NK-92 treated with Interleukin-12 subunit alpha and Interleukin-12 subunit beta, amount 100 ng/mL, for 24 hours (cell line): ENCODE measurements at regions not wholly inside any gene's neighbourhood (a gene's known extent, or its start where the extent isn't known, plus 50 kb on each side); places are given as distances from the start of the nearest gene placed in this dataset.

Source experiments
- DNase-seq: peaks from one replicate; lab custom pipeline; 2025; lab: John Stamatoyannopoulos, UW

GRCh38 chr1:25104932-25105561, 127.3 kb downstream of the SYF2 start:
- no peak for DNase-seq

- DNase-seq = no peak
Measured at GRCh38 chr1:25103164-25103795, 129.0 kb downstream of the SYF2 start.

DNA sequence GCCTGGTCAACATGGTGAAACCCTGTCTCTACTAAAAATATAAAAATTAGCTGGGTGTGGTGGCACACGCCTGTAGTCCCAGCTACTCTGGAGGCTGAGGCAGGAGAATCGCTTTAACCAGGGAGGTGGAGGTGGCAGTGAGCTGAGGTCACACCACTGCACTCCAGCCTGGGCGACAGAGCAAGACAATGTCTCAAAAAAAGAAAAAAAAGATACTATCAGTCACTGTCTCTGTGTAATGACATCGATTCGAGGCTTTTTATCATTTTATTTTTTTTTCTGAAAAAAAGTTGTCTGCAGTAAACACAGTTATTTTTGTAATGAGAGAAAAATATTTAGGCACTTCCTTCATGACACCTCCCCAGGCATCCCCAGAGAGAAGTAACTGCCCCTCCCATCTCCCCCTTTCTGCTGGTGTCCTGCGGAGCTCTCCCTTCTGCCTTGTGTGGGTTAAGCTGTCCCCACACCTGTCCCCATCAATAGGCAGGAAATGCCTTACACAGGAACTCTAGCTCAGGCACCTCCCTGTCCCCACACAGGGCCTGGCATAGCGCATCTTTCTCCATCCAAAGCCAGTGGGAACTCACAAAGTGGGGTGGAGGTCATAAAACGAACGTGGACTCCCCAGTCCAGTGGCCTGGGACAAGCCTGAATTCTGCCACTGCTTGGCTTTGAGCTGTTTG, 132.0 kb downstream of the SYF2 start:
- DNase-seq = no peak

- DNase-seq = peak; percentile 64
Measured at GRCh38 chr1:25099343-25099951, 132.9 kb downstream of the SYF2 start.

DNA sequence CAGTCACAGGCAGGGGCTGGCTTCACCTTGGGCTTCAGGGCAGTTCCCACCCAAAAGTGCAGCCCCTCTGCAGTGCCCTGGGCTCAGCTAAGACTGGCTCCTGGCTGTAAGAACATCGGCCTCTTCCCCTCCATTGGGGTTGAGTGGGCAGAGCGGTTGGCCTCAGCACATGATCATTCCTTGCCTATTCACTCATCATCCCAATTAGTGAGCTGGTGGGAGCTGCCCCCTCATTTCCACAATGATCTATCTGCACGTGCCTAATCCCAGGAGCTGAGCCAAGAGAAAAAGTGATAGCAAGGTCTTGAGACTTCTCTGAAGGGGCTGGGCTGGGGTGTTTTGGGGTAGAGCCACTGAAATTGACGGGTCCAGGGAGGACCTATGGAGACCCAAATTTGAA, 133.6 kb downstream of the SYF2 start:
- no peak for DNase-seq

DNA sequence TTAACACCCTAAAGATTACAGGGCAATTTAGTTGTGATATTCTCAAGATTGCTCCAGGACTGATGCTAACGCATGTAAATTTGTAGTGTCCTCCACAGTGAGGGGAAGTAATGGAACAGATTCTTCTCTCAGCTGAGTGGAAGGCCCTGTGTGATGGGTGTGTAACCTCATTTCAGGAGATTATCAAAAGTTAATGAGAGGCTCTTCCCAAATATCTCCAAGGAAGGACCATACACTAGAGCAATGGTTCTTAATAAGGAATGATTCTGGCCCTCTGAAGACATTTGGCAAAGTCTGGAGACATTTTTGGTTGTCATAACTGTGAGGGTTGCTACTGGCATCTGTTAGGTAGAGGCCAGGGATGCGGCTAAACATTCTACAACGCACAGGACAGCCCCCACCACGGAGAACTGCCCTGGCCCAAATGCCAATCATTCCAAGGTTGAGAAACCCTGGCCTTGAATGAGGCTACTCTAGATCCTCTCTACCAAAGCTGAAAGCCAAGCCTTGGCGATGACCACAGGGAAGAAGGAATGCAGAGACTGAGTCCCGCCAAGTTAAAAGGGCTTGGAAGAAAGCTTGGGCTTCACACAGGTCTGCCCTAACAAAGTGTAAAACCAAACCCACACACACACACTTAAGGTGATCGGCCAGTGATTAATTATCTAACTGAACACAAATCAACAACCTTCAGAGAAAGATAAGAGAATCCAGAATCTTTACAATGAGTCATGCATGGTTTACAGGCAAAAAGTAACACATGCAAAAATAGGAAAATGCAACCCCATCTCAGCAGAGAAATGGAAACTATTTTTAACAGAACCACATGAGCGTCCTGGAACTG, 135.8 kb downstream of the SYF2 start:
- no peak for DNase-seq

DNA sequence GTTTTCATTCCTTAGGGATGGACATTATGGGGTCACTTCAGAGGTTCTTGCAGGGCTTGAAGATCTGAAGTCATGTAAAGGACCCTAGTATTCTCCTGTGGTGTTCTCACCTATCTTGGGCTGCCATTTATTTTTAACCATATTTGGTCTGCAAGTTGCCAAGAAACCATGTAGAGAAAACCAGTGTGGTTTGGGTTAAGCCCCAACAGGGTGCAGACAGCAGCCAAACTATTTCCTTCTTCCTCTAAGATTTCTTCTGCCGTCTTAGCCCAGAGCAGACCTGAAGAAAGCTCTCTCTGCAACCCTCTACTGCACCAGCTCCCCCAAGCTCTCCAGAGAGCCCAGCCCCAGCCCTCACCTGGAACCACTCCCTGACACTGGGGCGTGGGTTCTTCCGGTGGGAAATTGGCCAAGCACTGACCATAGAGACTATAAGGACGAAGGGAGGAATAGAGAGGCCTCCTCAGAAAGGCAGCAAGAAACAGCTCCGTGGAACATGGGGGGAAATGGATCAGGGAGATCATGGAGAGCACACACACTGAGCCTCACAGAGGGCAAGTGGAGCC, 136.6 kb downstream of the SYF2 start:
- peak; percentile 43 for DNase-seq

DNA sequence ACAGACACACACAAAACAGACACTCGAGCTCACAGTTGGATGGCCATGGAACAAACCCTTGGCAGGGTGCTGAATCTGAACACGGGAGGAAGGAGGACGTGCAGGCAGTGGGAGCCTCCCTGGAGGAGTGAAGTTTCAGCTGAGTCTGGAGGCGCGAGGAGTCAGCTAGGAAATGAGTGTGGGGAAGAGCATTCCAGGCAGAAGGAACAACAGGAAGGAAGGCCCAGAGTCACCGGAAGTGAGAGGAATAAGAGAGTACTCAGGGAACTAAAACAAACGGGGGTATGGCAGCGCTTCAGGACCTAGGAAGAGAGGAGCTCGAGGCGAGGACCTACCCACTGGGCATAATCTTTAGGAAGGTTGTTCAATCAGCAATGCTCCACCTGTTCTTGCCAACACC, 137.3 kb downstream of the SYF2 start:
- no peak for DNase-seq

DNA sequence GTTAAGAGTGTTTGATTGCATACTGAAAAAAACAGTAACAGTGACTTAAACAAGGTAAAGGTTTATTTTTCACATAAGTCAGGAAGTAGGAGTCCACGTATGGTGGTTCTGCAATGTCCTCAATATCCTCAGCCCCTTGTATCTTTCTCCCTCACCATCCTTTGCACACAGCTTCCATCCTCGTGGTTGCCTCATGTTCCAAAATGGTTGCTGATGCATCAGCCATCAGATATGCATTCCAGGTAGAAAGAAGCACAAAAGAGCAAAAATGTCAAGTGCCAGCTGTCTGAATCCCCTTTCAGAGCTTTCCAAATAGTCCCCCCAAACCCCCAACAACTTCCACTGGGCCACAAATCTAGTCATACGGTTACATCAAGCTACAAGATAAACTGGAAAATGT, 138.1 kb downstream of the SYF2 start:
- DNase-seq = no peak

- DNase-seq = no peak
Measured at GRCh38 chr1:25091658-25092057, 140.6 kb downstream of the SYF2 start.

- no peak for DNase-seq
Measured at GRCh38 chr1:25090707-25091422, 141.4 kb downstream of the SYF2 start.

DNA sequence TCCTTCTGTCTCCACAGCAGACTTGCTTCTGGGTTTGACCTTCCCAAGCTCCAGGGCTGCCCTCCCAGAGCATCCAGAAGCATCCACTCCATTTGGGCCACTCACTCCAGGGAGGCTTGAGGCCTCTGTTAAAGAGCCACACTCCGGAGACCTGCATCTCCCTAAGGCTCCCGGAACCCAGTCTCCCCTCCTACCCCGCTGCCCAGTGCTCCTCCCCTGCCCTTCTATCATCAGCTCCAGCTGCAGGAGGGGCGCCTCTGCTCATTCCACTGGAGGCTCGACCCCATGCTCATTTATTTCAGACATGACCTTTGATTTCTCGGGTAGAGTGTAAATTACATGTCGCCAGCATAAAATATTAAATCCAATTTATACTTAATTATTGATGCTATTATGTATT, 142.5 kb downstream of the SYF2 start:
- DNase-seq = no peak

GRCh38 chr1:25088946-25089345, 143.4 kb downstream of the SYF2 start:
- DNase-seq = no peak

DNA sequence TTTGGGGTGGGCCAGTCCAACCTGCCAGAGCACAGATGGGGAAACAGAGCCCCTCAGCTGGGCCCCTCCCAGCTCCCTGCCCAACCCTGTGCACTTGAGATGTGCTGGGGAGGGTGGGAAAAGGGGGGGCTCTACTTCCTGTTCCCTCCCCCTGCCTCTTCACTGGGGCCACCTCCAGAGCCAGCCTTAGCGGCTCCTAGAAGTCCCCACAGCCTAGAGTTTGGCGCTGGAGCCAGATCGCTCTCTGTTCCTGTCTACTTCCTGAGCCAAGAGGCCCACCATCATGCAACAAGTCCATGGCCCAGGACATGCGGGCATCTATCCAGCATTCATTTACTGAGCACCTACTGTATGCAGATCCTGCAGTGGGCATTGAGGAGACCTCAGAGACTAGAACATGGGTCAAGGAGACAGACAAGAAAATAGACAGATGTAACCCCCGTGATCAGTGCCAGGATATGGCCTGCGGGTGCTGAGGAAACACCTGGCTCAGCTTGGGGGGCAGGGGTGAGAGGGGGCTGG, 144.1 kb downstream of the SYF2 start:
- DNase-seq = no peak

DNA sequence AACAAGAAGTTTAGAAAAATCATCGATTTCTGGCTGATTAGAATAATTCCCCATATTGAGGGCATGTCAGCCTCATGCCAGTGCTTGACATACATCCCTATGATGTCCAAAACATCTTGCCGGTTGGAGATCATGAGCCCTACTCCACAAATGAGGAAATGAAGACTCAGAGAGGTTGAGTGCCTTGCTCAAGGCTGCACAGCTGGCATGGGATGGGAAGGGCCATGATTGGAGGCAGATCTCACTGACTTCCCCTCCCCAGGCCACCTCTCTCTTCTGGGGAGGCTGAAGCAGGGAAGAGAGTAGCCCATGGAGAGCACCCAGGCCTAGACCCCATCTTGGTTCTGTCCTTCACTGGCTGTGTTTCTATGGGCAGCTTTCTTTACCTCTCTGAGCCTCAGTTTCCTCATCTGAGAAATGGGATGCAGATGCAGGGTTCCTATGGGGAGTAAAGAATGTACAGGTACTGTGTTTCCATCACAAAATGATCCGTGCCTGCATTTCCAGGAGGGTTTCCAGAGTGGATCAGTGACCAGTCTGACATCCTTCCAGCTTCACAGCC, 145.7 kb downstream of the SYF2 start:
- DNase-seq = no peak

DNA sequence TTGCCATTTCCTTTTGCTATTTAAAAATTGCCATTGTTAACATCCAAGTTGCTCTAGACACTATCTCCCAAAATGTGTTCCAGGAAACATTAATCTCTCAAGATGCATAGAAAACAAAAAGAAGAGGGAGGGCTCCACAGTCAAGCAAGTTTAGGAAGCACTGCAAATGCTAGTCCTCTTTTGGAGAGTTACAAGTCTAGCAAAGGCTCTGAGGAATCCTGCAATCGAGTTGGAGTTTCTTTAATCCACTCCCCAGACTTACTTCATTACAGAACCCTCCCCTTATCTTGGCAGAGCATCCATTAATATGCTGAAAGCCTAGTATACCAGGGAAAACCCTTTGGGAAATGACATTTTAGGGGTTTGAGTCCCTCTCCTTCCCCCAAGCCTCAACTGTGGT, 147.9 kb downstream of the SYF2 start:
- DNase-seq = no peak

DNA sequence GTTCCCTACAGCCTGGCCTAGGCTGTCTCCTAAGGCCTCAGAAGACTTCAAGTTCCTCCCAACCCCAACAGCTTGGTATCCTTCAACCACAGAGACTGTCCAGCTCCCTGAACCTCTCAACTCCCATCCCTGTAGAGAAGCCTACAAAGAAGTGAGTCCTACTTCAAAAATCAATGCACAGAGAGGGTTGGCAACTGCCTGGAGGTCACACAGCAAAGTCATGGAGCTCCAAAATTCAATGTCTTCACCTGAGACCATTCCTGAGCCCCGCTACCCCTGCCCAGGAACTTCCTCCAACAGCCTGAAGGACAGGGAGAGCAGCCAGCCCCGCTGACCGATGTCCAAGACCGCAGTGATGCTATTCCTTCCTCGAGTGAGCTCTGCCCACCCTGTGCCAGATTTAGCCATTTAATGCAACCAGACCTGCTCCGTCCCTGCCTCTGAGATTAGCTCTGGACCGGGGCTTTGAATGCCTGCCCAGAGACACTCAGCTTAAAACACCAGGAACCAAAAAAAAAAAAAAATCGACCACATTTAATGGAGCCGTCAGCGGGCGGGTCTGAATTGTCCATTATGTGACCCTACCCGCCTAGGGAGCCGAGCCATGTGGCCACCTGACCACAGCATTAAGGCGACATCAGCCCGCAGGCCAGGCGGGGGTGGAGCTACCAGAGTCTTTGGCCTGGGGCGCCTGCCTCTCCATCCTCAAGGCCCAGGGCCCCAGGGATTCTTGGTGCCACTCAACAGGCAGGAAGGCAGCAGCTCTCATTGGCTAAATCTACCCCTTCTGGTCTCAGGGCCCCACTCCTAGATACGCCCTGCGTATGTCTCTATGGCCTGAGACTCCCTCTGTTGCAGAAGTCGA, 148.6 kb downstream of the SYF2 start:
- no peak for DNase-seq

DNA sequence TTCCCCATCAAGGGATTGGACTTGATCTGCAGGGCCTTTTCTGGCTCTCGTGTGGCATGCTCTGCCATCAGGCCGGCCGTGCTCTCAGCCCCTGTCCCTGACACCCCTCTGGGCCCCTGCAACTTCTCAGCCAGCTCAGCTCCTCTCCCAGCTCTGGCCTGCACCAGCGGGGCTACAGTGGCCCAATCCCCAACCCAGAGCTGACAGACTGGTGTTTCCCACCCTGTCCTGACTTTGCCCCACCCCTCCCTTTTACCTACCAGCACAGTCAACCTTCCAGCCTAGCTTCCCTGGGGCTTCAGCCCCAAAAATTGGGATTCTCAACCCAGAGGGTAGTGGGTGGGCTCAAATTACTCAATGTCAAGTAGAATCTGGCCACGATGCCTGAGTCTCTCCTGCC, 149.3 kb downstream of the SYF2 start:
- DNase-seq = no peak

- DNase-seq = no peak
Measured at GRCh38 chr1:25082216-25082899, 149.9 kb downstream of the SYF2 start.
